Retina (tissue), 1 donor: ENCODE measurements at regions not wholly inside any gene's neighbourhood (a gene's known extent, or its start where the extent isn't known, plus 50 kb on each side); places are given as distances from the start of the nearest gene placed in this dataset.

ENCODE experiments used
- DNase-seq: peaks from one replicate; pipeline ENCODE4 v3.0.0-alpha.2; 2016

DNA sequence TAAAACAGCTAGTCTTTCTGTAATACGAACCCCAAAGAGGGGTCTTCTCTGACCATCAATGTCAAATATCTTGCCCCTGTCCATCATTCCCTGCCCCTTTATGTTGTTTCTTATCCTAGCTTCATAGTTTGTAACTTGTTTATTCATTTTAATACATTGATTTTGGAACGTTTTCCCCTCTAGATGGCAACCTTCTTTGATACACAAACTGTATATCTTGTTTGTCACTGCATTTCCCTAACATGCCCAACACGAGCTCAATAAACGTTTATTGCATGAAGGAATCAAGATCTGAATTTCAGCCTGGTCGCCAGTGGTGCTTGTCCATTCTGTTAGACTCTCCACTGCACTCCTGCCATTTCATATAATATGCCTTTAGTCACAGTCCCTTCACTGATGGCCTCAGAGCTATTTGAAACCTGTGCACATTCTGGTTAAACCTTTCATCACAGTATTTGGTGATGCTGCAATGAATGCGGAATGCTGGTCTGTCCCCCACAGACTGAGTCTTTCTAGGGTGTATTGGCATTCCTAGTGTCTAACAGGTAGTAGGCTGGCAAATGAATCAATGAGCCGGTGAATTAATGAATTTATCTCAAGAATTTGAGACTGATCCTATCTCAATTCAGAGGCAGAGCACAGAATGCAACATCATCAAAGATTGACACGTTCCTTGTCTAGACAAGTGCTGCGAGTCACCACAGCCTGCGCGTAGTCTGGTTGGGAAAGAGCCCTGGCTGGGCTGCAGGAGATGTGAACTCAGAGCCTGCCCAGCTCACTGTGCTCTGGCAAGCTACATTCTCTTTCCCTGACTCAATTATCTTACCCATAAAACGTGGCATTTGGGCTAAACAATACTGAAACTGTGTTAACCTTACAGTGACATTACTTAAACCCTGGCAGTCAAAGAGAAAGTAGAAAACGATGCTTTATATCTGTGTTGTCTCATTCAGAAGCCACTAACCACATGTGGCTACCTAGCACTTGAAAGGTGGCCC is 55.2 kb upstream of the FRMD4A start:
- no peak for DNase-seq

GRCh38 chr10:14384915-14385314 is 54.2 kb upstream of the FRMD4A start:
- DNase-seq: no peak

DNA sequence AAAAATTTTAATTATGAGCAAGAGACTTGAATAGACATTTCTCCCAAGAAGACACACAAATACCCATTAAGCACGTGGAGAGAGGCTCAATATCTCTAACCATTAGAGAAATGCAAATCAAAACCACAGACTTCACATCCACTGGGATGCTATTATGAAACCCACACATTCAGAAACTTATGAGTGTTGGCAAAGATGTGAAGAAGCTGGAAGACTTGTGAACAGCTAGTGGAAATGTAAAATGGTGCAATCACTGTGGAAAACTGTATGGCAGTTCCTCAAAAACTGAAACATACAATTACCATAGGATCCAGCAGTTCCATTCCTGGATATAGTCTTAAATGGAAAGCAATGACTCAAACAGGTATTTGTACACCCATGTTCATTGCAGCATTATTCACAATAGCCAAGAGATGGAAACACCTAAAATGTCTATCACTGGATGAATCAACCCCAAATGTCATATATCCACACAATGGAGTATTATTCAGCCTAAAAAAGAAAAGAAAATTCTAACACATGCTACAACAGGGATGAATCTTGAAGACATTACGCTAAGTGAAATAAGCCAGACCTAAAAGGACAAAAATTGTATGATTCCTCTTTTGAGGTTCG is 53.5 kb upstream of the FRMD4A start:
- DNase-seq: no peak

DNA sequence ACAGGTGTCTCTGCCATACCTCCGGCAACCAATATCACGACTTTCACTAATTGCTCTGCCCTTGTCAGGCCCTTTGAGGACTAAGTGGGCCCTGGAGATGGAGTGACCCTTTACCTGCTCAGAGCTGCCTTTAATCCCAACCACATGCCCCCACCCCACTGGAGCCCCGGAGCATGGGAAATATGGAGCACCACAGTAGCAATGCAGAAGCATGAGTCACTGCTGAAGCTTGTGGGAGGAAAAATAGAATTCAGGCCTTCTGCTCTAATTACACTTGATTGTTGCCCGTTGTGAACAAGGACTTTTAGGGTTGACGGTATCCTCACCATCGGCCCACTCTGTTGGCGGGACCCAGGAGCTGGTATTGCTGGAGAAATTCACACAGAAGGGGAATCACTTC is 52.5 kb upstream of the FRMD4A start:
- no peak for DNase-seq

GRCh38 chr10:14382531-14382930 is 51.8 kb upstream of the FRMD4A start:
- no peak for DNase-seq

- no peak for DNase-seq
These were observed 51.3 kb upstream of the FRMD4A start for GRCh38 chr10:14382022-14382421.

GRCh38 chr10:14381475-14381874 is 50.8 kb upstream of the FRMD4A start:
- DNase-seq: no peak

DNA sequence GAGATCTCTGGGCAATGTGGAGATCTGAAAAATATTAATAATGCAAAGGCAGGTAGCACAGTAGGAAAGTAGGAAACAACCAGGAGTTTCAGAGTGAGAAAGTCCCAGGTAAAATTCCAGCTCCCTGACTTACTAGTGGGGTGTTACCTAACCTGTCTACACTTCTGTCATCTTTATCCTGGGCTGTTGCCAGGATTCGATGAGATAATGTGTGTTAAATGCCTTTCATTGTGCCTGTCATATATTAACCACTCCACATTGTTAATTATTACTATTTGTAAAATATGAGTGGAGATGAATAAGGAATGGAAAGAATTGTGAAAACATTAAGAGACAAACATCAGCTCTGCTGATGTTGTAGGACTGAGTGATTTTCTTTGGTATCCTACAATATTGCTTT is 50.0 kb upstream of the FRMD4A start:
- no peak for DNase-seq
